Thyroid gland (tissue), 4 donors: ENCODE measurements at regions not wholly inside any gene's neighbourhood (a gene's known extent, or its start where the extent isn't known, plus 50 kb on each side); places are given as distances from the start of the nearest gene placed in this dataset.

Source experiments
- DNase-seq, 2 donors: peaks; one replicate each; pipeline ENCODE4 v3.0.0-alpha.2; 2019
- H3K27ac ChIP-seq, 3 donors: fragments of 200-600 bp; sonication (generic); 1 replicate in 2 of 3; 2 replicates in 1 of 3; pipeline ENCODE4 v1.5.1; 2016 to 2019; ENCODE audit warnings: mild to moderate bottlenecking in 1 of 3, moderate library complexity in 1 of 3
- H3K27me3 ChIP-seq: fragments of 200-600 bp; sonication (generic); one replicate; pipeline ENCODE4 v1.5.1; 2019
- H3K36me3 ChIP-seq, 2 donors: fragments of 200-600 bp; sonication (generic); one replicate each; pipeline ENCODE4 v1.5.1; 2016 to 2019
- H3K4me1 ChIP-seq, 2 donors: fragments of 200-600 bp; sonication (generic); one replicate each; pipeline ENCODE4 v1.5.1; 2017 to 2019
- H3K4me3 ChIP-seq, 3 donors: fragments of 200-600 bp; sonication (generic); replicated peaks in 1 of 3; 1 replicate in 2 of 3; 2 replicates in 1 of 3; pipeline ENCODE4 v1.5.1; 2016; ENCODE audit warnings: mild to moderate bottlenecking in 1 of 3
- H3K9me3 ChIP-seq: fragments of 200-600 bp; sonication (generic); one replicate; pipeline ENCODE4 v1.5.1; 2017
- POLR2A ChIP-seq, 2 donors: fragments of 450-650 bp; IDR thresholded peaks; one replicate each; pipeline ENCODE4 v1.6.1; 2017; ENCODE audit warnings: antibody characterized with exemption in 2 of 2, mild to moderate bottlenecking in 2 of 2, moderate library complexity in 1 of 2
- WGBS, 2 donors: methylation state at CpG; one replicate each; pipeline ENCODE4 v1.1.5; 2017; 5-methylcytosine and 5-hydroxymethylcytosine counted together
- intact Hi-C: fragments of 100-400 bp; cut with DNase I; formaldehyde crosslinking; loops from one replicate; pipeline ENCODE4 v1.15.1; 2023
- TF ChIP-seq, protein P1 (sequence below), 6 experiments: fragments of 200-600 bp in 3 of 6; fragments of 450-650 bp in 3 of 6; sonication (generic) in 3 of 6; IDR thresholded peaks; one replicate each; pipeline ENCODE4 v1.5.1; 2016 to 2019; ENCODE audit warnings: antibody characterized with exemption in 6 of 6, mild to moderate bottlenecking in 2 of 6, inconsistent platforms in 1 of 6, moderate library complexity in 1 of 6

GRCh38 chr11:22041039-22041438, 151.8 kb upstream of the ANO5 start:
- DNase-seq, result no peak
- intact Hi-C loops, result no loop called here
- Histone ChIP-seq H3K27ac (no peak overlapping the region), H3K36me3 (no peaks in the 10 kb centered on the region), H3K4me3 (no peak overlapping the region), H3K4me1 (no peaks in the 10 kb centered on the region), H3K27me3 (no peaks in the 10 kb centered on the region), H3K9me3 (no peaks in the 10 kb centered on the region)
- no peak for TF ChIP-seq POLR2A (IDR thresholded peaks at IDR 0.05)
- TF ChIP-seq, protein P1, sequence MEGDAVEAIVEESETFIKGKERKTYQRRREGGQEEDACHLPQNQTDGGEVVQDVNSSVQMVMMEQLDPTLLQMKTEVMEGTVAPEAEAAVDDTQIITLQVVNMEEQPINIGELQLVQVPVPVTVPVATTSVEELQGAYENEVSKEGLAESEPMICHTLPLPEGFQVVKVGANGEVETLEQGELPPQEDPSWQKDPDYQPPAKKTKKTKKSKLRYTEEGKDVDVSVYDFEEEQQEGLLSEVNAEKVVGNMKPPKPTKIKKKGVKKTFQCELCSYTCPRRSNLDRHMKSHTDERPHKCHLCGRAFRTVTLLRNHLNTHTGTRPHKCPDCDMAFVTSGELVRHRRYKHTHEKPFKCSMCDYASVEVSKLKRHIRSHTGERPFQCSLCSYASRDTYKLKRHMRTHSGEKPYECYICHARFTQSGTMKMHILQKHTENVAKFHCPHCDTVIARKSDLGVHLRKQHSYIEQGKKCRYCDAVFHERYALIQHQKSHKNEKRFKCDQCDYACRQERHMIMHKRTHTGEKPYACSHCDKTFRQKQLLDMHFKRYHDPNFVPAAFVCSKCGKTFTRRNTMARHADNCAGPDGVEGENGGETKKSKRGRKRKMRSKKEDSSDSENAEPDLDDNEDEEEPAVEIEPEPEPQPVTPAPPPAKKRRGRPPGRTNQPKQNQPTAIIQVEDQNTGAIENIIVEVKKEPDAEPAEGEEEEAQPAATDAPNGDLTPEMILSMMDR (IDR thresholded peaks at IDR 0.05), result no peak
- 51 to 58% methylated on average over 2 of the region's 2 CpGs for WGBS, 2 donors

- 95% methylated on average over 1 of the region's 1 CpG for WGBS, 2 donors
- no peak for DNase-seq
- Histone ChIP-seq H3K27ac (no peak overlapping the region), H3K36me3 (no peaks in the 10 kb centered on the region), H3K9me3 (no peaks in the 10 kb centered on the region), H3K4me1 (no peaks in the 10 kb centered on the region), H3K27me3 (no peaks in the 10 kb centered on the region), H3K4me3 (no peak overlapping the region)
- intact Hi-C loops, result no loop called here
- TF ChIP-seq, protein P1 (IDR thresholded peaks at IDR 0.05), result no peak
- TF ChIP-seq POLR2A (IDR thresholded peaks at IDR 0.05), result no peak
Measured at GRCh38 chr11:22042081-22042480, 150.8 kb upstream of the ANO5 start.

GRCh38 chr11:22044126-22044525, 148.8 kb upstream of the ANO5 start:
- H3K4me3 ChIP-seq, result no peak overlapping the region
- no peak overlapping the region for H3K27ac ChIP-seq
- no peaks in the 10 kb centered on the region for H3K27me3 ChIP-seq
- intact Hi-C loops, result no loop called here
- H3K36me3 ChIP-seq, result no peaks in the 10 kb centered on the region
- TF ChIP-seq, protein P1 (IDR thresholded peaks at IDR 0.05), result no peak
- TF ChIP-seq POLR2A (IDR thresholded peaks at IDR 0.05), result no peak
- 88% methylated on average over 4 of the region's 4 CpGs for WGBS, 2 donors
- H3K4me1 ChIP-seq, result no peaks in the 10 kb centered on the region
- DNase-seq, result no peak
- H3K9me3 ChIP-seq, result no peaks in the 10 kb centered on the region

DNA sequence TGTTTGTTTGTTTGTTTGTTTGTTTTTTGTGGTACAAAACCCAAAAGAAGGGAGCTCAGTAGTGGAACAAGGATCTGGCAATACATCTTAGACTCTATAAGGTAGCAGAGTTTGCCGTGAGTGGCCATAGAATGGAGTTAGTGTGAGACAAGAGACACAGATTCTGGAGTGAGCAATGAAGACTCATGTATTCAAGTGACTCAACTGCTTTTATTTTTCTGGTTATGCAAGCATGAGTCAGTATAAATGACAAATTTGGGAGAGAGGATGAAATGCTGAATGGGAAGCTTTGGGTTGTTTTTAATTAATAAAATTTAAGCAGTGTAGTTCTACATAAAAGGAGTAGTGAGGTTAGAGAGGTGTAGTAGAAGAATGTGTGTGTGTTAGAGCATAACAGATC, 143.6 kb upstream of the ANO5 start:
- TF ChIP-seq, protein P1 (IDR thresholded peaks at IDR 0.05), result no peak
- no peak for TF ChIP-seq POLR2A (IDR thresholded peaks at IDR 0.05)
- Histone ChIP-seq H3K27ac (no peak overlapping the region), H3K27me3 (no peaks in the 10 kb centered on the region), H3K4me3 (no peak overlapping the region), H3K36me3 (no peaks in the 10 kb centered on the region), H3K9me3 (no peaks in the 10 kb centered on the region), H3K4me1 (no peaks in the 10 kb centered on the region)
- DNase-seq, result no peak
- intact Hi-C loops, result no loop called here
- 79 to 93% methylated on average over 1 of the region's 1 CpG for WGBS, 2 donors

DNA sequence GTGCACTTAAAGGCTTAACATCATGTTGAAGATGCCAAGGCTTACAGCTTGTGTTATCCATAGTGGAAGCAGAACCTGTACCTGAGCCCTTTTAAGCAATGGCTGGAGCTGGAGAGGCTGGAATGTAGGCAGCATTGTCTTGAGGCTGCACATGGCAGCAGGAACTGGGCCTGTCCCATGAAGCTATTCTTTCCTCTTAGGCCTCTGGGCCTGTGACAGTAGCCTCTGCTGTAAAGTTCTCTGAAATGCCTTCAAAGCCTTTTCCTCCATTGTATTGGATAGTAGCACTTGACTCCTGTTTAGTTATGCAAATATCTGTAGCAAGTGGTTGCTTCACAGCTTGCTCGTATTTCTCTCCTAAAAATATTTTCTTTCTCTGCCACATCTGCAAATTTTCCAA, 127.4 kb upstream of the ANO5 start:
- WGBS, 2 donors, result 52 to 71% methylated on average over 1 of the region's 1 CpG
- H3K36me3 ChIP-seq, result no peaks in the 10 kb centered on the region
- no peaks in the 10 kb centered on the region for H3K27me3 ChIP-seq
- DNase-seq, result no peak
- no peaks in the 10 kb centered on the region for H3K9me3 ChIP-seq
- H3K4me3 ChIP-seq, result no peak overlapping the region
- no peak for TF ChIP-seq POLR2A (IDR thresholded peaks at IDR 0.05)
- TF ChIP-seq, protein P1 (IDR thresholded peaks at IDR 0.05), result no peak
- no peak overlapping the region for H3K27ac ChIP-seq
- intact Hi-C loops, result no loop called here
- no peaks in the 10 kb centered on the region for H3K4me1 ChIP-seq
